B cell (primary cell): ENCODE measurements at regions not wholly inside any gene's neighbourhood (a gene's known extent, or its start where the extent isn't known, plus 50 kb on each side); places are given as distances from the start of the nearest gene placed in this dataset.
"Not testable (repeated sequence)": the region's sequence is repeated elsewhere in the genome, so short reads cannot be mapped to it uniquely, and the experiment has no call there.

Experiments used
- ATAC-seq: fragments of 200-7000 bp; cut with Tn5 transposase; one replicate; pipeline ENCODE4 v1.10.0; 2021; ENCODE audit warnings: low read depth, mild to moderate bottlenecking, moderate number of reproducible peaks, moderate library complexity
- CTCF ChIA-PET: fragments of 350-600 bp; sonication (Branson Sonifier 250); formaldehyde crosslinking; loops from one replicate; lab custom pipeline; 2021; ENCODE audit warnings: antibody characterized with exemption, inconsistent platforms; lab: Charles Lee
- POLR2A ChIA-PET: fragments of 350-600 bp; sonication (Branson Sonifier 250); formaldehyde crosslinking; loops from one replicate; lab custom pipeline; 2021; ENCODE audit warnings: antibody characterized with exemption; lab: Charles Lee
- DNase-seq: peaks from one replicate; pipeline ENCODE4 v3.0.0; 2013
- H2AFZ ChIP-seq: 2 replicates; pipeline ENCODE4 v1.6.1; 2012; ENCODE audit warnings: mild to moderate bottlenecking, low read depth, low read length; ENCODE audit not compliant: insufficient read depth, poor library complexity, severe bottlenecking
- H3K27ac ChIP-seq, 2 donors: 1 replicate in 1 of 2; 2 replicates in 1 of 2; pipeline ENCODE4 v1.5.1; 2012 to 2013; ENCODE audit warnings: low read length in 2 of 2, mild to moderate bottlenecking in 2 of 2, moderate library complexity in 1 of 2
- H3K27me3 ChIP-seq, 4 experiments: fragments of 200-600 bp in 1 of 4; sonication (generic) in 1 of 4; replicated peaks in 1 of 4; 1 replicate in 2 of 4; 2 replicates in 2 of 4; pipeline versions ENCODE4 v1.6.1 to v1.7.0; 2013 to 2016; ENCODE audit warnings: low read length in 3 of 4, mild to moderate bottlenecking in 2 of 4, mixed read lengths in 1 of 4, moderate library complexity in 1 of 4; ENCODE audit not compliant: insufficient read depth in 4 of 4, control insufficient read depth in 3 of 4; ENCODE audit errors: control extremely low read depth in 1 of 4
- H3K36me3 ChIP-seq, 2 experiments: replicated peaks in 1 of 2; 1 replicate in 1 of 2; 2 replicates in 1 of 2; pipeline versions ENCODE4 v1.6.1 to v1.7.1; 2013; ENCODE audit warnings: low read length in 1 of 2; ENCODE audit not compliant: insufficient read depth in 2 of 2, control insufficient read depth in 1 of 2; ENCODE audit errors: control extremely low read depth in 1 of 2, extremely low read depth in 1 of 2
- H3K4me1 ChIP-seq, 2 donors: fragments of 200-600 bp in 1 of 2; sonication (generic) in 1 of 2; 1 replicate in 1 of 2; 2 replicates in 1 of 2; pipeline versions ENCODE4 v1.5.1 to v1.6.1; 2013 to 2017; ENCODE audit warnings: low read length in 2 of 2; ENCODE audit not compliant: control insufficient read depth in 2 of 2, insufficient read depth in 2 of 2
- H3K4me2 ChIP-seq: replicated peaks from 2 replicates; pipeline ENCODE3; 2012; ENCODE audit warnings: mild to moderate bottlenecking, low read depth, low read length; ENCODE audit not compliant: poor library complexity, severe bottlenecking
- H3K4me3 ChIP-seq, 5 experiments: fragments of 200-600 bp in 1 of 5; sonication (generic) in 1 of 5; 1 replicate in 3 of 5; 2 replicates in 2 of 5; pipeline versions ENCODE4 v1.5.1 to v1.7.0; 2011 to 2016; ENCODE audit warnings: low read length in 4 of 5, mild to moderate bottlenecking in 4 of 5, low read depth in 2 of 5, control low read depth in 1 of 5, moderate library complexity in 1 of 5; ENCODE audit not compliant: insufficient read depth in 1 of 5; ENCODE audit errors: control extremely low read depth in 1 of 5, extremely low read depth in 1 of 5
- H3K79me2 ChIP-seq: fragments of 200-600 bp; sonication (generic); one replicate; pipeline ENCODE4 v1.6.0; 2016; ENCODE audit warnings: low read length; ENCODE audit not compliant: control insufficient read depth, insufficient read depth
- H3K9ac ChIP-seq: fragments of 200-600 bp; sonication (generic); 2 replicates; pipeline ENCODE4 v1.6.1; 2017; ENCODE audit warnings: mild to moderate bottlenecking, low read length, moderate library complexity
- H3K9me3 ChIP-seq, 3 donors: one replicate each; pipeline versions ENCODE4 v1.6.1 to v1.7.1; 2013; ENCODE audit warnings: low read length in 2 of 3; ENCODE audit not compliant: control insufficient read depth in 2 of 3, insufficient read depth in 1 of 3; ENCODE audit errors: control extremely low read depth in 1 of 3
- H4K20me1 ChIP-seq: 2 replicates; pipeline ENCODE4 v1.6.0; 2012; ENCODE audit warnings: mild to moderate bottlenecking, low read length; ENCODE audit not compliant: insufficient read depth, control insufficient read depth, poor library complexity, severe bottlenecking
- H3K27ac Mint-ChIP-seq: one replicate; pipeline ENCODE4 v1.8.0; 2021; ENCODE audit warnings: mixed read lengths
- H3K27me3 Mint-ChIP-seq: one replicate; pipeline ENCODE4 v1.8.0; 2021; ENCODE audit warnings: mixed read lengths
- H3K4me1 Mint-ChIP-seq: one replicate; pipeline ENCODE4 v1.8.0; 2021; ENCODE audit warnings: mixed read lengths
- H3K4me3 Mint-ChIP-seq: one replicate; pipeline ENCODE4 v1.8.0; 2021; ENCODE audit warnings: mixed read lengths
- H3K9me3 Mint-ChIP-seq: one replicate; pipeline ENCODE4 v1.8.0; 2022; ENCODE audit warnings: mixed read lengths; ENCODE audit not compliant: insufficient read depth
- EZH2 ChIP-seq: IDR thresholded peaks from 2 replicates; pipeline ENCODE4 v1.6.1; 2012; ENCODE audit warnings: borderline replicate concordance, low read depth, mild to moderate bottlenecking, moderate library complexity, low read length; ENCODE audit not compliant: insufficient read depth, poor library complexity, severe bottlenecking
- WGBS: methylation state at CpG from one replicate; pipeline ENCODE4 v1.1.5; 2013; ENCODE audit warnings: missing lambda C conversion rate; ENCODE audit not compliant: insufficient coverage; 5-methylcytosine and 5-hydroxymethylcytosine counted together
- intact Hi-C: fragments of 100-400 bp; cut with micrococcal nuclease; formaldehyde crosslinking; loops from one replicate; pipeline ENCODE4 v1.10.0; 2022
- TF ChIP-seq, protein P1 (sequence below): fragments of 200-600 bp; IDR thresholded peaks from one replicate; pipeline ENCODE4 v1.8.0; 2022; ENCODE audit warnings: antibody characterized with exemption, mild to moderate bottlenecking

DNA sequence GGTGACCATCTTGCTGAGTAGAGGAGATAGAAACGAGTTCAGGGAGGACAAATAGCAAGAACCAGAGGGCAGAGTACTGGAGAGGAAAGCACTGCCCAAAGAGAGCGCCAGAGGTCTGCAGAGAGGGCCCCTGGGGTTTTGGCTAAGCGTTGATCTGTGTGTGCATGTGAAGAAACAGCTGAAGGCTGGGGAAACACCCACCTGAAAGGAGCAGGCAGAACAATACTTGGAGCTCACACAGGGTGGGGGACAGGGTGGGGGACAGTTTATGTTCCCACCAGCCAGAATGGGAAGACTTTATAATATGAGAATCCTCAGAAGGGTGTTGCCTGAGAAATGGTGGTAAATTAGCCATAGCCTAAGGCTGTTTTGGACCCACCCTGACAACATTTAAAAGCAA lies 200.4 kb downstream of the NPIPB11 start:
- WGBS: no CpG with 5 or more reads among the region's 3 CpGs
- CTCF ChIA-PET, H3K27ac Mint-ChIP-seq: not testable (repeated sequence)

DNA sequence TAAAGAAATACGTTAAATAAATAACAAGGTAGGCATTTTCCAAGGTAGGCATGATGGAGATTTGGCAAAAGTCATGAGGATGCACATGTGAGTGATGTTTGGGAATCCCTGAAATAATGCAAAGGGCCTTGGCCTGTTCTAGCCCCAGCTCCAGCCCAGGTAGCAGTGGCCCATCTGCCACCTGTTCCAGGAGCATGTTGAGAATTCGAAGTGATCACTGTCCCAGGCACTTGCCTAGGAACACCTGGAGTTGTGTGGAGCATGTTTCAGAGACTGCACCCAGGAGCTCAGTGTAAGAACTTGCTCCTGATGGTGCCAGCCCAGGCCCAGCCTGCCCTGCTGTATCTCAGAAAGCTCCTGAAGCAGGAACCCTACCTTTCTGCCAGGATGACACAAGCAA lies 201.4 kb downstream of the NPIPB11 start:
- H3K36me3 ChIP-seq: not testable (repeated sequence)

More for the DNA sequence above, 200.4 kb downstream of the NPIPB11 start:
- POLR2A ChIA-PET, H3K27me3 Mint-ChIP-seq, H3K79me2 ChIP-seq, ATAC-seq, DNase-seq, H3K9ac ChIP-seq, H3K27me3 ChIP-seq, H4K20me1 ChIP-seq, H3K4me3 Mint-ChIP-seq, H3K4me2 ChIP-seq, H3K9me3 Mint-ChIP-seq, H3K4me1 ChIP-seq, intact Hi-C loops, H3K36me3 ChIP-seq, H3K4me1 Mint-ChIP-seq, H3K27ac ChIP-seq, H2AFZ ChIP-seq, H3K4me3 ChIP-seq, H3K9me3 ChIP-seq: not testable (repeated sequence)

DNA sequence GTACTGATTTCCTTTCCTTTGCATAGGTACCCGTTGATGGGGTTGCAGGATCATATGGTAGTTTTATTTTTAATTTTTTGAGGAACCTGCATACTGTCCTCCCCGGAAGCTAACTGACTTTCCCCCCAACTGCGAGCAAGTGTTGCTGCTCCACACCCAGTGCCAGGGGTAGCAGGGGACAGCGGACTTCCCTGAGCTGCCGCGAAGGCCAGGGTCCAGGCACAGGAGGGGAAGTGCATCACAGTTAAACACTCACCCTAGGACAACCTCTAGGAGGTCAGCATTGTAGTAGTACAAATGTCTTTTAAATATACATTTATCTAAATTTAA lies 201.7 kb downstream of the NPIPB11 start:
- CTCF ChIA-PET: no interaction called here
- peaks cover 0 to 4% (median 3%) of the 10 kb centered on the region in 3 donors for H3K9me3 ChIP-seq
- no peak overlapping the region for H3K27ac Mint-ChIP-seq
- intact Hi-C loops: no loop called here
- H3K9me3 Mint-ChIP-seq: peaks cover 6% of the 10 kb centered on the region
- no peaks in the 10 kb centered on the region for H3K36me3 ChIP-seq
- no peak overlapping the region for H3K9ac ChIP-seq
- no peak overlapping the region for H2AFZ ChIP-seq
- no peaks in the 10 kb centered on the region for H3K4me1 Mint-ChIP-seq
- no peaks in the 10 kb centered on the region for H3K27me3 ChIP-seq
- no peaks in the 10 kb centered on the region for H3K79me2 ChIP-seq
- DNase-seq (no peak), ATAC-seq (no peak)
- no peak overlapping the region for H3K4me2 ChIP-seq
- no peaks in the 10 kb centered on the region for H3K4me1 ChIP-seq
- POLR2A ChIA-PET: no interaction called here
- H3K27ac ChIP-seq: no peak overlapping the region
- H3K4me3 ChIP-seq: no peak overlapping the region
- H3K4me3 Mint-ChIP-seq: no peak overlapping the region
- no peak for TF ChIP-seq EZH2
- TF ChIP-seq, protein P1, sequence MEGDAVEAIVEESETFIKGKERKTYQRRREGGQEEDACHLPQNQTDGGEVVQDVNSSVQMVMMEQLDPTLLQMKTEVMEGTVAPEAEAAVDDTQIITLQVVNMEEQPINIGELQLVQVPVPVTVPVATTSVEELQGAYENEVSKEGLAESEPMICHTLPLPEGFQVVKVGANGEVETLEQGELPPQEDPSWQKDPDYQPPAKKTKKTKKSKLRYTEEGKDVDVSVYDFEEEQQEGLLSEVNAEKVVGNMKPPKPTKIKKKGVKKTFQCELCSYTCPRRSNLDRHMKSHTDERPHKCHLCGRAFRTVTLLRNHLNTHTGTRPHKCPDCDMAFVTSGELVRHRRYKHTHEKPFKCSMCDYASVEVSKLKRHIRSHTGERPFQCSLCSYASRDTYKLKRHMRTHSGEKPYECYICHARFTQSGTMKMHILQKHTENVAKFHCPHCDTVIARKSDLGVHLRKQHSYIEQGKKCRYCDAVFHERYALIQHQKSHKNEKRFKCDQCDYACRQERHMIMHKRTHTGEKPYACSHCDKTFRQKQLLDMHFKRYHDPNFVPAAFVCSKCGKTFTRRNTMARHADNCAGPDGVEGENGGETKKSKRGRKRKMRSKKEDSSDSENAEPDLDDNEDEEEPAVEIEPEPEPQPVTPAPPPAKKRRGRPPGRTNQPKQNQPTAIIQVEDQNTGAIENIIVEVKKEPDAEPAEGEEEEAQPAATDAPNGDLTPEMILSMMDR: no peak
- WGBS: 100% methylated on average over 2 of the region's 6 CpGs
- H4K20me1 ChIP-seq: no peaks in the 10 kb centered on the region
- H3K27me3 Mint-ChIP-seq: no peaks in the 10 kb centered on the region

More for the DNA sequence above, 201.4 kb downstream of the NPIPB11 start:
- 90% methylated on average over 2 of the region's 2 CpGs for WGBS
- H3K4me3 Mint-ChIP-seq, H3K27ac Mint-ChIP-seq, H3K27me3 Mint-ChIP-seq, intact Hi-C loops, H3K27me3 ChIP-seq, H3K4me1 Mint-ChIP-seq, H3K9me3 ChIP-seq, H3K4me2 ChIP-seq, H3K4me3 ChIP-seq, H4K20me1 ChIP-seq, H3K79me2 ChIP-seq, H3K27ac ChIP-seq, CTCF ChIA-PET, DNase-seq, H3K9ac ChIP-seq, H2AFZ ChIP-seq, POLR2A ChIA-PET, H3K9me3 Mint-ChIP-seq, H3K4me1 ChIP-seq, ATAC-seq: not testable (repeated sequence)
